22Rv1 (cell line): ENCODE measurements at regions not wholly inside any gene's neighbourhood (a gene's known extent, or its start where the extent isn't known, plus 50 kb on each side); places are given as distances from the start of the nearest gene placed in this dataset.

Experiments
- H3K27ac ChIP-seq: fragments of 450-650 bp; 2 replicates; pipeline ENCODE4 v1.5.1; 2017
- ZFX ChIP-seq: fragments of 450-650 bp; IDR thresholded peaks from 2 replicates; pipeline ENCODE4 v1.6.1; 2017; ENCODE audit warnings: antibody characterized with exemption, borderline replicate concordance
- TF ChIP-seq, protein P1 (sequence below): fragments of 450-650 bp; IDR thresholded peaks from 2 replicates; pipeline ENCODE4 v1.5.1; 2017; ENCODE audit warnings: mild to moderate bottlenecking

DNA sequence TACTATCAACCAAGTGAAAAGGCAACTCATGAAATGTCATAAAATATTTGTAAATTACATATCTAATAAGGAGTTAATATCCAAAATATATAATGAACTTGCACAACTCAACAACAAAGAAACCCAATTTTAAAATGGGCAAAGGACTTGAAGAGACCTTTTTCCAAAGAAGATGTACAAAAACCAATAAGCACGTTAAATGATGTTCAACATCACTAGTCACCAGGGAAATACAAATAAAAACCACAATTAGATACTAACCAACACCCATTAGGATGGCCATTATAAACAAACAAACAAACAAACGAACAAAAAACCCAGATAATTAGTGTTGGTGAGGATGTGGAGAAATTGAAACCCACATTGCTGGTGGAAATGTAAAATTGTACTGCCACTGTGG lies 92.3 kb upstream of the ARID2 start:
- TF ChIP-seq, protein P1, sequence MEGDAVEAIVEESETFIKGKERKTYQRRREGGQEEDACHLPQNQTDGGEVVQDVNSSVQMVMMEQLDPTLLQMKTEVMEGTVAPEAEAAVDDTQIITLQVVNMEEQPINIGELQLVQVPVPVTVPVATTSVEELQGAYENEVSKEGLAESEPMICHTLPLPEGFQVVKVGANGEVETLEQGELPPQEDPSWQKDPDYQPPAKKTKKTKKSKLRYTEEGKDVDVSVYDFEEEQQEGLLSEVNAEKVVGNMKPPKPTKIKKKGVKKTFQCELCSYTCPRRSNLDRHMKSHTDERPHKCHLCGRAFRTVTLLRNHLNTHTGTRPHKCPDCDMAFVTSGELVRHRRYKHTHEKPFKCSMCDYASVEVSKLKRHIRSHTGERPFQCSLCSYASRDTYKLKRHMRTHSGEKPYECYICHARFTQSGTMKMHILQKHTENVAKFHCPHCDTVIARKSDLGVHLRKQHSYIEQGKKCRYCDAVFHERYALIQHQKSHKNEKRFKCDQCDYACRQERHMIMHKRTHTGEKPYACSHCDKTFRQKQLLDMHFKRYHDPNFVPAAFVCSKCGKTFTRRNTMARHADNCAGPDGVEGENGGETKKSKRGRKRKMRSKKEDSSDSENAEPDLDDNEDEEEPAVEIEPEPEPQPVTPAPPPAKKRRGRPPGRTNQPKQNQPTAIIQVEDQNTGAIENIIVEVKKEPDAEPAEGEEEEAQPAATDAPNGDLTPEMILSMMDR: no peak
- no peak for TF ChIP-seq ZFX
- H3K27ac ChIP-seq: no peak overlapping the region

DNA sequence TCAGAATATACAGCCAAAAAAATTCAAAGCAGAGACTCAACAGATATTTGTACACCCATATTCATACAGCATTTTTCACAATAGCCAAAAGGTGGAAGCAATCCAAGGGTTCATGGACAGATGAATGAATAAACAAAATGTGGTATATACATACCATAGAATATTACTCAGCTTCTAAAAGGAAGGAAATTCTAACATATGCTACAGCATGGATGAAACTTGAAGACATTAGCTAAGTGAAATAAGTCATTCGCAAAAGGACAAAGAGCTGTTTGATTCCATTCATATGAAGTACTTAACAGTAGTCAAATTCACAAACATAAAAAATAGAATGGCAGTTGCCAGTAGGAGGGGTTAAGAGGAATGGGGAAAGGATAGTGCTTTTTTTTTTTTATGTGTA lies 91.8 kb upstream of the ARID2 start:
- no peak overlapping the region for H3K27ac ChIP-seq
- no peak for TF ChIP-seq ZFX
- TF ChIP-seq, protein P1: no peak

DNA sequence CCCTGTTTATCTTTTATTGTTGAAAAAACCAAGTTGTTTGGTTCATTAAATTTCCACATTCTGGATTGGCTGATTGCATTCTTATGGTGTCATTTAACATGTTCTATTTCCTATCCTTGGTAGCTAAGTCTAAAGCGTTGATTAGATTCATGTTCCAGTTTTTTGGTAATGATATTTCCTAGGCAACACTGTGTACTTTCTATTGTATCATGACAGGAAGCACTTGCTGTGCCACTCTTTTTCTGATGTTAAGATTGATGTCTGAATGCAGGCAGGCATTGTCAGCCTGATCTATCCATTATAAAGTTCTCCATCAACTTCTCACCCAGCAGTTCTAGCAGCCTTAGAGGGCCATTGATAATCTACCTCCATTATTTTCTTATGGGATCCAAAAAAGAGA lies 91.1 kb upstream of the ARID2 start:
- TF ChIP-seq ZFX: no peak
- TF ChIP-seq, protein P1: no peak
- H3K27ac ChIP-seq: no peak overlapping the region

DNA sequence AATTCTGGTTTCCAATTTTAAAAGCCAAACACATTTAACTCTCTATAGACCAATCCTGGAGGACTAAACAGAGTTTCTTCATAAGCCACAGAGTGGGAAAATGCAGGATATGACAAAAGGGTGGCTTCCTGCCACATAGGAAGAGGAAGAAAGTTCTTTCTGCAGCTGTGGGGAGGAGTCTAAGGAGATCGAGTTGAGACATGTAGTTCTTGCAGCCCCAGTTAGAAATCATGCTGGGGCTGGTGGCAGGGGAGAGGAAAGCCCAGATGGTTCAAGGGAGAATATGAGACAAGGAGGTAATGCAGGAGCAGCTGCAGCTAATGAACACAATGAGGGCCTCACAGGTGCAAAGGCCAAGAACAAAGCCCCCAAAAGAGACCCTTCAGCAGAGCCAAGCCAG lies 85.0 kb upstream of the ARID2 start:
- TF ChIP-seq, protein P1: no peak
- TF ChIP-seq ZFX: no peak
- H3K27ac ChIP-seq: no peak overlapping the region

DNA sequence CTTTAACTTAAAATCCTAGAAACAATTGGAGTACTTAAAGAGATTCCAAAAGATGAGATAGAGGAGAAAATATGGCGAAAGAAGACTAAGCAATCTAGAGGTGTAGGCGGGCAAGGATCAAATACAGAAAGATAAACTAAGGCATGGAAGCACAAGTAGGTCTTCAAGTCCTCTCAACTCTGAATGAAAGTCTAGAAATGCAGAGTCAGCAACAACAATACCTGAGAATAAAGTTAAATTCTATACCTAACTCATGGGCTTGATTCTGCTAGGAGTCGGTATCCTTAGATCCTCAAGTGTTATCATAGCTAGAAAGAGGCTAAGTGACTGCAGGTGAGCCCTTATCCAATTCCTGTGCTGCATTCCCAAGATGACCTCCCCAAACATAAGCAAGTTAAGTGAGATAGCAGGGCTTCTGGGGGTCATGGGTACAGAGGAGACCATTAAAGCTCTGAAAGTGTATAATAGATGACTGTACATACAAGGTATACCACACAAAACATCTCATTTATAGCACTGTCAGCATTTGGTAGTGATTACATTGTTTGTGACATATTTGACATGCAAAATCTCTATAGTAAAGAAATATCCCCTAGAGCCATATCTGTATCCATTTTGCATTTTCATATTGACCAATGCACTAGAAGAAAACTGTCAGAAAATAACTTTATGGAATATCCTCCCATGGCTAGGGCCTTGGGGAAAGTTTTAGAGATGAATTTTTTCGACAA lies 82.5 kb upstream of the ARID2 start:
- H3K27ac ChIP-seq: no peak overlapping the region
- TF ChIP-seq, protein P1: no peak
- no peak for TF ChIP-seq ZFX

DNA sequence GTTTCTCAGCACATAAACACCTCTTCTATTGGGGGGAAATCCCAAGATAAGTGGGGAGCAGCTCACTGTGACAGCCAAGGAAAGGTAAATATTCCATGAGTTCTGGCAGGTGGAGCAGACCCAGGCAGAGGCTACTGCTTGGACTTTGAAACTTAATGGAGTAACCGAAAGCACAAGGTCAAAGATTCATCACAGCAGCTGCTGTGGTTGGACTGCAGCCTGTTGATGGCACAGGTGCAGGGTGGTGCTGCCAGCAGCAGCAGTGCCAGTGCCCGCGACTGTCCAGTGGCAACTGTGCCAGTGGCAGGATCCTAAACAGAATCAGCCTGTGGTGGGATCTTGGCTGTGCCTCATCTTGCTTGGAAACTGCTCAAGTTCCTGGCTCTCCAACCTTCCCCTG lies 81.4 kb upstream of the ARID2 start:
- no peak overlapping the region for H3K27ac ChIP-seq
- TF ChIP-seq ZFX: no peak
- TF ChIP-seq, protein P1: no peak

DNA sequence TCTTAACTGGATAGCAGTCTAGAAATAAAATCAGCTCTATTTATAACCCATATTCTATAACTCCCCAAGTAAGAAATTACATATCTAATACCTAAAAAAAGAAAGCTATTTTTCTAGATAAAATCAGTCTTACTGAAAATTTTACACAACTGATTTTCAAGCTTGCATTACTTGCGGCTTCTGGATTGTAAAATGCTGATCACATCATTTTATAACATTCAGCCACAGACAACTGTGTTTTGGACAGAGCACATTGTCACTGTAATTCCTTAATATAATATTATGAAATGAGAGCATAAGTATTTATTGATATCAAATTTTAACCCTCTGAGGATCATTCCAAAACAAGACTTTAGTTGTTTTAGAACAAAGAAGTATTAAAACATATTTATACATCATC lies 78.5 kb upstream of the ARID2 start:
- H3K27ac ChIP-seq: no peak overlapping the region
- no peak for TF ChIP-seq ZFX

DNA sequence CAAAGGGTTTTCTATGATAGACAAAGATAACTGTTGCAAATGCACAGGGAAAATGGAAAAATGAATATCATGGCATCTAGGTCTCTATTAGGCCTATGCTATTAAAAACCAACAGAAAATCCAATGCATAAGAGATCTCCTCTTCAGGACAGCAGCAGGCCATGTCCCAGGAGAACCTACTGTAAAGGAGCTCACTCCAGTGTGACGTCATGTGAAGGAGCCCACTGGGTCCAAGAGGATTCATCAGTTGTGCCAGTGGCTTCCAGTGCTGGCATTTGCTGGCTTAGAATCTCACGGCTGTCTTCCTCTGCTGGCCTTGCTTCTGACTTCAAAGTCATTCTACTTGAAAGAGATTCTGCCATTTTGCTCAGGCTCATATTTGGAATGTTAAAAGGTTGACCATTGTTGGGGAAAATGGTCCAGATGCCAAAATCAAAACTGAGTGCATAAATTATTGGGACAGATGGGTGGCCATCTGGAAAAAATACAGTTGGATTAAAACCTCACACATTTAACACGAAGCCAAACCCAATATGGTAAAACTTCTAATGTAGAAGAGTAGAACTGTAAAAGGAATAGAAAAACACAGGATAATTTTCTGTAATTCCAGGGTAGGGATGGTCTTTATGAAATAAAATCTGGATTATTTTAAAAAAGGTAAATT lies 75.4 kb upstream of the ARID2 start:
- H3K27ac ChIP-seq: no peak overlapping the region
- TF ChIP-seq, protein P1: no peak
- no peak for TF ChIP-seq ZFX
